Neural cell (in vitro differentiated cells): ENCODE measurements at regions not wholly inside any gene's neighbourhood (a gene's known extent, or its start where the extent isn't known, plus 50 kb on each side); places are given as distances from the start of the nearest gene placed in this dataset.

ENCODE experiments used
- H2AFZ ChIP-seq: fragments of 200-600, 300-800 bp; sonication (generic), shearing (Covaris generic); 2 replicates; pipeline ENCODE4 v1.6.0; 2014; ENCODE audit warnings: low read depth, mild to moderate bottlenecking, antibody characterized with exemption, low read length, moderate library complexity
- H3F3A ChIP-seq: fragments of 200-600 bp; shearing (Covaris generic); 2 replicates; pipeline ENCODE4 v1.6.1; 2016; ENCODE audit warnings: mild to moderate bottlenecking, moderate library complexity, mixed read lengths, antibody characterized with exemption, low read length; ENCODE audit not compliant: insufficient read depth, poor library complexity, severe bottlenecking
- H3K27ac ChIP-seq: fragments of 200-600, 300-800 bp; sonication (generic), shearing (Covaris generic); 2 replicates; pipeline ENCODE4 v1.5.1; 2014; ENCODE audit warnings: mild to moderate bottlenecking, low read length, moderate library complexity
- H3K27me3 ChIP-seq: fragments of 300-800, 200-600 bp; sonication (generic), shearing (Covaris generic); 2 replicates; pipeline ENCODE4 v1.6.0; 2014; ENCODE audit warnings: mild to moderate bottlenecking, low read depth, low read length, moderate library complexity; ENCODE audit not compliant: insufficient read depth
- H3K36me3 ChIP-seq: fragments of 300-800, 200-600 bp; sonication (generic), shearing (Covaris generic); 2 replicates; pipeline ENCODE4 v1.5.1; 2014; ENCODE audit warnings: mild to moderate bottlenecking, antibody characterized with exemption, low read length, moderate library complexity; ENCODE audit not compliant: insufficient read depth
- H3K4me2 ChIP-seq: fragments of 300-800, 200-600 bp; sonication (generic), shearing (Covaris generic); 2 replicates; pipeline ENCODE4 v1.6.0; 2014; ENCODE audit warnings: mild to moderate bottlenecking, low read length
- H3K4me3 ChIP-seq: fragments of 300-800, 200-600 bp; sonication (generic), shearing (Covaris generic); 2 replicates; pipeline ENCODE4 v1.5.1; 2014; ENCODE audit warnings: mild to moderate bottlenecking, low read length, moderate library complexity
- H3K79me2 ChIP-seq: fragments of 200-600 bp; shearing (Covaris generic); replicated peaks from 2 replicates; pipeline ENCODE4 v1.6.0; 2014; ENCODE audit warnings: mild to moderate bottlenecking, low read length, moderate library complexity; ENCODE audit not compliant: insufficient read depth
- H3K9ac ChIP-seq: fragments of 300-800, 200-600 bp; sonication (generic), shearing (Covaris generic); 2 replicates; pipeline ENCODE4 v1.6.1; 2016; ENCODE audit warnings: mild to moderate bottlenecking, low read length, mixed read lengths
- H3K9me2 ChIP-seq: fragments of 200-600 bp; shearing (Covaris generic); 2 replicates; pipeline ENCODE4 v1.6.1; 2016; ENCODE audit warnings: mild to moderate bottlenecking, low read length, mixed read lengths; ENCODE audit not compliant: insufficient read depth
- H3K9me3 ChIP-seq: fragments of 200-600, 300-800 bp; sonication (generic), shearing (Covaris generic); 2 replicates; pipeline ENCODE4 v1.6.1; 2016; ENCODE audit warnings: mild to moderate bottlenecking, mixed run types, low read length, moderate library complexity, mixed read lengths
- H4K20me1 ChIP-seq: fragments of 200-600 bp; shearing (Covaris generic); 2 replicates; pipeline ENCODE4 v1.6.1; 2016; ENCODE audit warnings: mild to moderate bottlenecking, mixed run types; ENCODE audit not compliant: insufficient read depth
- EP300 ChIP-seq: fragments of 450-650 bp; conservative IDR thresholded peaks from 2 replicates; pipeline ENCODE4 v1.6.1; 2014; ENCODE audit warnings: antibody characterized with exemption, mild to moderate bottlenecking, moderate library complexity; ENCODE audit not compliant: poor library complexity, severe bottlenecking
- EZH2 ChIP-seq: fragments of 200-600, 300-800 bp; shearing (Covaris generic), sonication (generic); IDR thresholded peaks from 2 replicates; pipeline ENCODE4 v1.6.1; 2014; ENCODE audit warnings: antibody characterized with exemption, low read length, borderline replicate concordance, mild to moderate bottlenecking; ENCODE audit not compliant: insufficient read depth, poor library complexity, severe bottlenecking
- MXI1 ChIP-seq: fragments of 450-650 bp; conservative IDR thresholded peaks from 2 replicates; pipeline ENCODE4 v1.6.1; 2014; ENCODE audit warnings: antibody characterized with exemption, mild to moderate bottlenecking; ENCODE audit not compliant: poor library complexity, severe bottlenecking
- POLR2AphosphoS5 ChIP-seq: IDR thresholded peaks from 2 replicates; pipeline ENCODE4 v1.6.1; 2012
- RAD21 ChIP-seq: fragments of 450-650 bp; conservative IDR thresholded peaks from 2 replicates; pipeline ENCODE4 v1.6.1; 2014; ENCODE audit warnings: antibody characterized with exemption, mild to moderate bottlenecking, moderate library complexity
- REST ChIP-seq: IDR thresholded peaks from 2 replicates; pipeline ENCODE4 v1.6.1; 2012; ENCODE audit warnings: borderline replicate concordance
- SMC3 ChIP-seq: fragments of 450-650 bp; conservative IDR thresholded peaks from 2 replicates; pipeline ENCODE4 v1.6.1; 2014; ENCODE audit warnings: antibody characterized with exemption, mild to moderate bottlenecking, moderate library complexity; ENCODE audit not compliant: poor library complexity
- TAF1 ChIP-seq: IDR thresholded peaks from 2 replicates; pipeline ENCODE4 v1.6.1; 2012; ENCODE audit warnings: low read depth
- TF ChIP-seq, protein P1 (sequence below): fragments of 450-650 bp; IDR thresholded peaks from 2 replicates; pipeline ENCODE4 v1.5.1; 2014; ENCODE audit warnings: antibody characterized with exemption, mild to moderate bottlenecking, moderate library complexity; ENCODE audit not compliant: poor library complexity, severe bottlenecking

DNA sequence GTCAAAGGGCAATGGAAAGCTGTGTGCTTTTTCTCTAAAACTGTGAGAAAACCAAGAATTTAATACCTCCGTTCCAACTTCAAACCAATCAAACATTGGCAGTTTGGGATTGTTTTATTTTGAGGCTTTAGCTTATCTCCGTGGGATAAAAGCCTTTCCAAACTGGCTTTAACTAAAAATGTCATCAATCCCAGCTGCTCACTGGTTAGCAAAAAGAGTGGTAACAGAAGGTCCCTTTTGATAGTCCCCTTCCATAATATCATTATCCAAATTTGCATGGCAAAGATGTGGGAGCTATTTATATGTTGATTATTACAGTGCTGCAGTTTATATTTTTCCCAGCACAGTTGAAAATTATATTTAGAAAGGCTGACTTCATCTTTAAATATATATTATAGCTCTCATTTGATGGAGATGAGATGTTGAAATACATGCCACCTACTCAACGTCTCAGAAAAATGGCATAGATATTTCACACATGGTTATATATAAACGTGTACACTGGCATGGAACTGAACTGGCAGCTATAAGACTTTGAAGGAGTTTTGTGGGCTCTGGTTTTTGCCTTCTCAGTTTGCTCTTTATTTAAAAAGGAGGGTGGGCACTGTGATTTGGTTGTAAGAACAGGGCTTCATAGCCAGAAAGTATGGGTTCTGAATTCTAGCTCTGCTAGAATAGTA lies 707.1 kb upstream of the SLIT2 start:
- TF ChIP-seq POLR2AphosphoS5 (no peak), EZH2 (no peak), RAD21 (no peak), TAF1 (no peak), MXI1 (no peak), EP300 (no peak), REST (no peak), SMC3 (no peak)
- TF ChIP-seq, protein P1, sequence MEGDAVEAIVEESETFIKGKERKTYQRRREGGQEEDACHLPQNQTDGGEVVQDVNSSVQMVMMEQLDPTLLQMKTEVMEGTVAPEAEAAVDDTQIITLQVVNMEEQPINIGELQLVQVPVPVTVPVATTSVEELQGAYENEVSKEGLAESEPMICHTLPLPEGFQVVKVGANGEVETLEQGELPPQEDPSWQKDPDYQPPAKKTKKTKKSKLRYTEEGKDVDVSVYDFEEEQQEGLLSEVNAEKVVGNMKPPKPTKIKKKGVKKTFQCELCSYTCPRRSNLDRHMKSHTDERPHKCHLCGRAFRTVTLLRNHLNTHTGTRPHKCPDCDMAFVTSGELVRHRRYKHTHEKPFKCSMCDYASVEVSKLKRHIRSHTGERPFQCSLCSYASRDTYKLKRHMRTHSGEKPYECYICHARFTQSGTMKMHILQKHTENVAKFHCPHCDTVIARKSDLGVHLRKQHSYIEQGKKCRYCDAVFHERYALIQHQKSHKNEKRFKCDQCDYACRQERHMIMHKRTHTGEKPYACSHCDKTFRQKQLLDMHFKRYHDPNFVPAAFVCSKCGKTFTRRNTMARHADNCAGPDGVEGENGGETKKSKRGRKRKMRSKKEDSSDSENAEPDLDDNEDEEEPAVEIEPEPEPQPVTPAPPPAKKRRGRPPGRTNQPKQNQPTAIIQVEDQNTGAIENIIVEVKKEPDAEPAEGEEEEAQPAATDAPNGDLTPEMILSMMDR, result no peak
- H3K27ac ChIP-seq, result no peak overlapping the region

DNA sequence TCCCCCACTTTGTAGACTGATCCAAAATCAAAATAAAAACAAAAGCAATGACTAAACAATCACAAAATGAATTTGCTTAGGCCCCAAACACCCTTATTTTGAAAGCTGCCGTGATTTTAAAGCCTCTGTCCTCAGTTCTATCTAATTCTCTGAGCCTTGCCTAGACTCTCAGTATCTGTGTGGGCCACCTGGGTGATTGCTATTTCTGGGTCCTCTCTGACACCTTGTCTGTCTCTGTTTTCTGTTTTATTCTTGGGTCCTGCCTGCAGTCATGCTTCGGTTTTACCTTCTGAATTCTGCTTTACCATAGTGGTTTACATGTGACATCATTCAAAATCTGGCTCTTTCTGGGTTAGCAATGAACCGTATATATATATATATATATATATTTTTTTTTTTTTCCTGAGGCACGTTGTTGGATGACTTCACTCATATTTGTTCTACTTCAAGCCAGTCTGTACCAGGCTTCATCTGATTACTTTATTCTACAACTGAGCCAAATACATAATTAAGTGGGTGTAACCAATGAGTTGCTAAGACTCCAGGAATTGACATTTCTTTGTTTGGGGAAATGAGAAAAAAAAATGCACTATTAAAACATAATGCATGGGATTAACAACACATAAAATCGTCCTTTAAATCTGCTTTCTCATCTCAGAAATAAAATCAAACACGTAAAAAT lies 710.7 kb upstream of the SLIT2 start:
- no peaks in the 10 kb centered on the region for H3K36me3 ChIP-seq
- H4K20me1 ChIP-seq, result no peaks in the 10 kb centered on the region
- no peaks in the 10 kb centered on the region for H3K27me3 ChIP-seq
- no peaks in the 10 kb centered on the region for H3K9me2 ChIP-seq
- no peak overlapping the region for H2AFZ ChIP-seq
- H3K4me3 ChIP-seq, result no peak overlapping the region
- no peak overlapping the region for H3K27ac ChIP-seq
- H3K9ac ChIP-seq, result no peak overlapping the region
- H3K9me3 ChIP-seq, result no peaks in the 10 kb centered on the region
- no peak for TF ChIP-seq EZH2
- H3F3A ChIP-seq, result no peaks in the 10 kb centered on the region
- no peak overlapping the region for H3K4me2 ChIP-seq
- no peaks in the 10 kb centered on the region for H3K79me2 ChIP-seq

More for the DNA sequence above, 707.1 kb upstream of the SLIT2 start:
- H3F3A ChIP-seq, result no peaks in the 10 kb centered on the region
- H3K27me3 ChIP-seq, result no peaks in the 10 kb centered on the region
- H3K9ac ChIP-seq, result no peak overlapping the region
- no peak overlapping the region for H3K4me3 ChIP-seq
- no peak overlapping the region for H2AFZ ChIP-seq
- H3K36me3 ChIP-seq, result no peaks in the 10 kb centered on the region
- H3K9me3 ChIP-seq, result no peaks in the 10 kb centered on the region
- no peak overlapping the region for H3K4me2 ChIP-seq
- H3K79me2 ChIP-seq, result no peaks in the 10 kb centered on the region
- H3K9me2 ChIP-seq, result no peaks in the 10 kb centered on the region
- no peaks in the 10 kb centered on the region for H4K20me1 ChIP-seq
